22Rv1 (cell line): ENCODE measurements at regions not wholly inside any gene's neighbourhood (a gene's known extent, or its start where the extent isn't known, plus 50 kb on each side); places are given as distances from the start of the nearest gene placed in this dataset.

Experiments
- CTCF ChIP-seq: fragments of 450-650 bp; IDR thresholded peaks from 2 replicates; pipeline ENCODE4 v1.5.1; 2017; ENCODE audit warnings: mild to moderate bottlenecking
- ZFX ChIP-seq: fragments of 450-650 bp; IDR thresholded peaks from 2 replicates; pipeline ENCODE4 v1.6.1; 2017; ENCODE audit warnings: antibody characterized with exemption, borderline replicate concordance

- TF ChIP-seq CTCF = no peak
- TF ChIP-seq ZFX = no peak
Measured at GRCh38 chr15:31262143-31262530, 64.5 kb upstream of the KLF13 start.
